ENCODE measurements at regions not wholly inside any gene's neighbourhood (a gene's known extent, or its start where the extent isn't known, plus 50 kb on each side); places are given as distances from the start of the nearest gene placed in this dataset.

GRCh38 chr1:221444346-221444745 is 297.5 kb downstream of the DUSP10 start:
- TF ChIP-seq CTCF (IDR thresholded peaks at IDR 0.05) (no peak), POLR2A (IDR thresholded peaks at IDR 0.05) (no peak)

All from testis (tissue), 2 donors.